ENCODE measurements at regions not wholly inside any gene's neighbourhood (a gene's known extent, or its start where the extent isn't known, plus 50 kb on each side); places are given as distances from the start of the nearest gene placed in this dataset.

- no peak for DNase-seq
These were observed 2126.6 kb downstream of the MRPL39 start for GRCh38 chr21:23480591-23481270.

GRCh38 chr21:23478381-23478780 is 2128.9 kb downstream of the MRPL39 start:
- DNase-seq: no peak

- no peak for DNase-seq
These were observed 2131.7 kb downstream of the MRPL39 start for GRCh38 chr21:23475281-23476219.

GRCh38 chr21:23471877-23472276 is 2135.4 kb downstream of the MRPL39 start:
- DNase-seq: no peak

- no peak for DNase-seq
These were observed 2143.9 kb downstream of the MRPL39 start for GRCh38 chr21:23463365-23463764.

GRCh38 chr21:23455676-23456075 is 2151.6 kb downstream of the MRPL39 start:
- DNase-seq: no peak

- no peak for DNase-seq
These were observed 2154.7 kb downstream of the MRPL39 start for GRCh38 chr21:23452384-23453083.

GRCh38 chr21:23445307-23445706 is 2162.0 kb downstream of the MRPL39 start:
- DNase-seq: no peak

GRCh38 chr21:23438081-23438480 is 2169.2 kb downstream of the MRPL39 start:
- no peak for DNase-seq

- no peak for DNase-seq
These were observed 2204.3 kb downstream of the MRPL39 start for GRCh38 chr21:23402929-23403520.

GRCh38 chr21:23401278-23401677 is 2206.0 kb downstream of the MRPL39 start:
- no peak for DNase-seq

- no peak for DNase-seq
These were observed 2208.6 kb downstream of the MRPL39 start for GRCh38 chr21:23398726-23399125.

GRCh38 chr21:23394458-23394857 is 2212.8 kb downstream of the MRPL39 start:
- no peak for DNase-seq

- DNase-seq: no peak
These were observed 2222.6 kb downstream of the MRPL39 start for GRCh38 chr21:23384679-23385078.

GRCh38 chr21:23374155-23374554 is 2233.1 kb downstream of the MRPL39 start:
- no peak for DNase-seq

GRCh38 chr21:23356905-23357304 is 2250.4 kb downstream of the MRPL39 start:
- no peak for DNase-seq

GRCh38 chr21:23316190-23316589 is 2291.1 kb downstream of the MRPL39 start:
- no peak for DNase-seq

- DNase-seq: no peak
These were observed 2298.5 kb downstream of the MRPL39 start for GRCh38 chr21:23308741-23309140.

GRCh38 chr21:23307065-23307464 is 2300.2 kb downstream of the MRPL39 start:
- no peak for DNase-seq

GRCh38 chr21:23292292-23292691 is 2294.1 kb downstream of the NCAM2 start:
- no peak for DNase-seq

- no peak for DNase-seq
These were observed 2283.7 kb downstream of the NCAM2 start for GRCh38 chr21:23281917-23282316.

GRCh38 chr21:23249760-23250159 is 2251.6 kb downstream of the NCAM2 start:
- DNase-seq: no peak

GRCh38 chr21:23247334-23247733 is 2249.1 kb downstream of the NCAM2 start:
- no peak for DNase-seq
